ENCODE measurements at regions not wholly inside any gene's neighbourhood (a gene's known extent, or its start where the extent isn't known, plus 50 kb on each side); places are given as distances from the start of the nearest gene placed in this dataset.
A peak's percentile ranks its signal among the peaks of the same experiment; 100 is the strongest.

- no peak overlapping the region for H3K27ac ChIP-seq (ENCODE audit: control insufficient read depth, insufficient read depth, low read length)
- H3K36me3 ChIP-seq (ENCODE audit: control insufficient read depth in 2 of 2, extremely low read depth in 1 of 2, insufficient read depth in 2 of 2, low read length in 2 of 2): no peaks in the 10 kb centered on the region
- H3K27me3 ChIP-seq (ENCODE audit: control insufficient read depth, extremely low read depth, insufficient read depth, low read length): no peaks in the 10 kb centered on the region
- H3K9me3 ChIP-seq (ENCODE audit: control insufficient read depth, low read depth, low read length): no peaks in the 10 kb centered on the region
- H3K4me2 ChIP-seq (ENCODE audit: control insufficient read depth, extremely low read depth, insufficient read depth, low read depth, low read length): no peak overlapping the region
- DNase-seq (ENCODE audit: low read depth, low spot score): no peak
- H3K9me1 ChIP-seq (ENCODE audit: control insufficient read depth, extremely low read depth, insufficient read depth, low read length): no peaks in the 10 kb centered on the region
- no peak overlapping the region for H2AFZ ChIP-seq (ENCODE audit: control insufficient read depth, low read length)
- dilution Hi-C loops (cut with MboI; ENCODE audit: extremely low pct_ligation_motif_present, low sequenced_read_pairs): no loop called here
- no peak overlapping the region for H3K9ac ChIP-seq (ENCODE audit: control insufficient read depth, extremely low read depth, insufficient read depth, low read length)
- no peaks in the 10 kb centered on the region for H4K20me1 ChIP-seq (ENCODE audit: control insufficient read depth, extremely low read depth, insufficient read depth, low read length)
- FAIRE-seq: no peak
- no peaks in the 10 kb centered on the region for H3K4me1 ChIP-seq (ENCODE audit: control insufficient read depth, extremely low read depth, insufficient read depth, low read length)
- H3K4me3 ChIP-seq (ENCODE audit: control insufficient read depth in 2 of 3, extremely low read depth in 1 of 3, insufficient read depth in 2 of 3, low read depth in 1 of 3, low read length in 3 of 3): no peak overlapping the region
- TF ChIP-seq CTCF (optimal IDR thresholded peaks at IDR 0.05 in 1 of 3, IDR thresholded peaks at IDR 0.05 in 1 of 3, conservative IDR thresholded peaks at IDR 0.05 in 1 of 3; ENCODE audit: extremely low read depth in 1 of 3, insufficient read depth in 2 of 3, low read length in 3 of 3) (no peak), EZH2 (IDR thresholded peaks at IDR 0.05; ENCODE audit: low read length) (no peak)
- H3K79me2 ChIP-seq (ENCODE audit: control insufficient read depth, insufficient read depth, low read length): no peaks in the 10 kb centered on the region
Measured at GRCh38 chr1:181392133-181392532, 91.2 kb upstream of the CACNA1E start.

GRCh38 chr1:181392613-181393220, 90.6 kb upstream of the CACNA1E start:
- H4K20me1 ChIP-seq (ENCODE audit: control insufficient read depth, extremely low read depth, insufficient read depth, low read length): no peaks in the 10 kb centered on the region
- H3K4me3 ChIP-seq (ENCODE audit: control insufficient read depth in 2 of 3, extremely low read depth in 1 of 3, insufficient read depth in 2 of 3, low read depth in 1 of 3, low read length in 3 of 3): no peak overlapping the region
- no peaks in the 10 kb centered on the region for H3K79me2 ChIP-seq (ENCODE audit: control insufficient read depth, insufficient read depth, low read length)
- H3K4me1 ChIP-seq (ENCODE audit: control insufficient read depth, extremely low read depth, insufficient read depth, low read length): no peaks in the 10 kb centered on the region
- no peak overlapping the region for H2AFZ ChIP-seq (ENCODE audit: control insufficient read depth, low read length)
- TF ChIP-seq CTCF (optimal IDR thresholded peaks at IDR 0.05 in 1 of 3, IDR thresholded peaks at IDR 0.05 in 1 of 3, conservative IDR thresholded peaks at IDR 0.05 in 1 of 3; ENCODE audit: extremely low read depth in 1 of 3, insufficient read depth in 2 of 3, low read length in 3 of 3): no peak
- no peak for TF ChIP-seq EZH2 (IDR thresholded peaks at IDR 0.05; ENCODE audit: low read length)
- dilution Hi-C loops (cut with MboI; ENCODE audit: extremely low pct_ligation_motif_present, low sequenced_read_pairs): no loop called here
- H3K9ac ChIP-seq (ENCODE audit: control insufficient read depth, extremely low read depth, insufficient read depth, low read length): no peak overlapping the region
- no peak overlapping the region for H3K27ac ChIP-seq (ENCODE audit: control insufficient read depth, insufficient read depth, low read length)
- no peaks in the 10 kb centered on the region for H3K36me3 ChIP-seq (ENCODE audit: control insufficient read depth in 2 of 2, extremely low read depth in 1 of 2, insufficient read depth in 2 of 2, low read length in 2 of 2)
- FAIRE-seq: peak; percentile 23
- DNase-seq (ENCODE audit: low read depth, low spot score): no peak
- H3K27me3 ChIP-seq (ENCODE audit: control insufficient read depth, extremely low read depth, insufficient read depth, low read length): no peaks in the 10 kb centered on the region
- H3K9me1 ChIP-seq (ENCODE audit: control insufficient read depth, extremely low read depth, insufficient read depth, low read length): no peaks in the 10 kb centered on the region
- H3K4me2 ChIP-seq (ENCODE audit: control insufficient read depth, extremely low read depth, insufficient read depth, low read depth, low read length): no peak overlapping the region
- H3K9me3 ChIP-seq (ENCODE audit: control insufficient read depth, low read depth, low read length): no peaks in the 10 kb centered on the region
